Inferior parietal cortex (tissue), 1 donor: ENCODE measurements at regions not wholly inside any gene's neighbourhood (a gene's known extent, or its start where the extent isn't known, plus 50 kb on each side); places are given as distances from the start of the nearest gene placed in this dataset.
"Not testable (repeated sequence)": the region's sequence is repeated elsewhere in the genome, so short reads cannot be mapped to it uniquely, and the experiment has no call there.

Experiments
- DNase-seq: peaks from one replicate; pipeline ENCODE4 v3.0.0-alpha.2; 2016; ENCODE audit errors: extremely low spot score

- no peak for DNase-seq
Measured at GRCh38 chr6:165008971-165009370, 300.4 kb downstream of the C6orf118 start.

GRCh38 chr6:165002866-165003265, 306.5 kb downstream of the C6orf118 start:
- DNase-seq: no peak

GRCh38 chr6:165002358-165002757, 307.0 kb downstream of the C6orf118 start:
- DNase-seq: no peak

DNA sequence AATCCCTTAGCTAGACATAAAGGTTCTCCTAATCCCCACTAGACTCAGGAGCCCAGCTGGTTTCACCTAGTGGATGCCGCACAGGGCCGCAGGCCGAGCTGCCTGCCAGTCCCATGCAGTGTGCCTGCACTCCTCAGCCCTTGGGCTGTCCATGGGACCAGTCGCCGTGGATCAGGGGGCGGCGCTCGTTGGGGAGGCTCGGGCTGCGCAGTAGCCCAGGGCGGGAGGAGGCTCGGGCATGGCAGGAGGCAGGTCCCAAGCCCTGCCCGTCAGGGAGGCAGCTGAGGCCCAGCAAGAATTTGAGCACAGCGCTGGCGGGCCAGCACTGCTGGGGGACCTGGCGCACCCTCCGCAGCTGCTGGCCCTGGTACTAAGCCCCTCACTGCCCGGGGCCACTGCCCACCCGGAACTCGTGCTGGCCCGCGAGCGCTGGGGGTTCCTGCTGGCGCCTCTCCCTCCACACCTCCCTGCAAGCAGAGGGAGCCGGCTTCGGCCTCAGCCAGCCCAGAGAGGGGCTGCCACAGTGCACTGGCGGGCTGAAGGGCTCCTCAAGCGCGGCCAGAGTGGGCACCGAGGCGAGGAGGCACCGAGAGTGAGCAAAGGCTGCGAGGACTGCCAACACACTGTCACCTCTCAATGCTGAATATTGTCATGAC, 307.8 kb downstream of the C6orf118 start:
- DNase-seq: no peak

GRCh38 chr6:164998297-164998696, 311.1 kb downstream of the C6orf118 start:
- no peak for DNase-seq

GRCh38 chr6:164996838-164997237, 312.6 kb downstream of the C6orf118 start:
- DNase-seq: no peak

DNA sequence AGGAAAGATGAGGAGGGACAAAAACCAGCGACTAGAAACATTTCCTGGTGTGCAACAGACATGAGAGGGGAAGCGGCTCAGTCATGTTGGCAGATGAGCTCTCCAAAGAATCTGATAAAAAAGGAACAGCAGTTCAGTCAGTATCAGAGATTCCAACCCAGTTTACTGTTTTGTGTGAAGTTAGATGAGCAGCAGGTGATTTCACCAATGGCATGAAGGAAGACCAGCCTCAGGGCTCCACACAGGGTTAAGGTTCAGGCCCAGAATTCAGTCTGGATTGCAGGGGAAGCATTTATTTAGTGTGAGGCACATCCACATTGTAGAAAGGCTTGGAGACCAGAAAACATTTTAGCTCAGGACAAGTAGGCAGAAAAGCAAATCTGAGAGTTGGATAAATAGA, 317.8 kb downstream of the C6orf118 start:
- no peak for DNase-seq

GRCh38 chr6:164990901-164991300, 318.5 kb downstream of the C6orf118 start:
- no peak for DNase-seq

GRCh38 chr6:164982389-164982788, 327.0 kb downstream of the C6orf118 start:
- no peak for DNase-seq

- no peak for DNase-seq
Measured at GRCh38 chr6:164967102-164967501, 342.3 kb downstream of the C6orf118 start.

DNA sequence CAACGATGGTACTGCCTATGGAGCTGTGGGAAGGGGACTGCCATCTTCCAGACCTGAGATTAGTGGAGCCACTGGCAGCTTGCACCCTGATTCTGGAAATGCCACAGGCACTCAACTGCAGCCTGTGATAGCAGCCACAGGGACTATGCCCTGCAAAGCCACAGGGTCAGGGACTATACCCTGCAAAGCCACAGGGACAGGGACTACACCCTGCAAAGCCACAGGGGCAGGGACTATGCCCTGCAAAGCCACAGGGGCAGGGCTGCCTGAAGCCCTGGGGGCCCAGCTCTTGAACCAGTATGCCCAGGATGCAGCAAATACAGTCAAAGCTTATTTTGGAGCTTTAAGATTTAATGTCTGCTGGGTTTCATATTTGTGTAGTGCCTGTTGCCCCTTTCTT, 346.6 kb downstream of the C6orf118 start:
- no peak for DNase-seq

DNA sequence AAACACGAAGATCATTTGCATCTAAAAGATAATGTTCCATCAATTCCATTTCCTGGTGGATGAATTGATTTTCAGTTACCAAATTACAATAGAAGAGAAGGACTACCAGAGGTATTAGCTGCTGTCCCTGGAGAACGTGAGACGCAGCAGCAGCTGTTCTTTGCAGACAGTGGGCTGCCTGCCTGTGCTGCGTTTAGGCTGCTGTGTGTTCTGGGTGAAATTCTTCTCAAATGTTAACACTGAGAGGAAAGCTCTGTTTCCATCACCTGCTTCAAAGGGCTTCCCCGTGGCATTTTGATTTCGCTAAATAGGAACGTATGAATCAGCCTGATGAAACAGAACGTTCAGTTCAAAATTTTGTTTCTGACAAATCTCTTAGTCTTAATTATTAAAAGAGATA, 362.2 kb downstream of the C6orf118 start:
- no peak for DNase-seq

DNA sequence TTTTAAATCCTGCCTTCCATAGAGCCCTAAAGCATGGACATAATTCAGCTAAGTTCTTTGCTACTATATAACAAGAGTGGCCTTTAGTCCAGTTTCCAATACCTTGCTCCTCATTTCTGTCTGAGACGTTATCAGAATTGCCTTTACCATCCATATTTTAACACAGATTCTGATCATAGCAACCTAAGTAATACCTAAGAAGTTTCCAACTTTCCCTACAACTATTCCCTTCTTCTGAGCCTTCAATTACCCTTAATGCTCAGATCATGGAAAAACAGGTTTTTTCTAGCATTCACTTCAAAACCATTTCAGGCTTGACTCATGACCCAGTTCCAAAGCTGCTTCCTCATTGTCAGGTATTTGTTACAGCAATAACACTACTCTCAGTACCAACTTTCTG, 367.1 kb downstream of the C6orf118 start:
- no peak for DNase-seq

DNA sequence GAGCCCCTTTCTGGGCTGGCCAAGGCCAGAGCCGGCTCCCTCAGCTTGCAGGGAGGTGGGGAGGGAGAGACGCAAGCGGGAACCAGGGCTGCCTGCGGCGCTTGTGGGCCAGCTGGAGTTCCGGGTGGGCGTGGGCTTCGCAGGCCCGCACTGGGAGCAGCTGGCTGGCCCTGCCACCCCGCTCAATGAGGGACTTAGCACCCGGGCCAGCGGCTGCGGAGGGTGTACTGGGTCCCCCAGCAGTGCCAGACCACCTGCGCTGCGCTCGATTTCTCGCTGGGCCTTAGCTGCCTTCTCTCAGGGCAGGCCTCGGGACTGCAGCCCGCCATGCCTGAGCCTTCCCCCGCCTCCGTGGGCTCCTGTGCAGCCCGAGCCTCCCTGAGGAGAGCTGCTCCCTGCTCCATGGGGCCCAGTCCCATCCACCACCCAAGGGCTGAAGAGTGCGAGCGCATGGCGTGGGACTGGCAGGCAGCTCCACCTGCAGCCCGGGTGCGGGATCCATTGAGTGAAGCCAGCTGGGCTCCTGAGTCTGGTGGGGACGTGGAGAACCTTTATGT, 376.1 kb downstream of the C6orf118 start:
- not testable (repeated sequence) for DNase-seq

DNA sequence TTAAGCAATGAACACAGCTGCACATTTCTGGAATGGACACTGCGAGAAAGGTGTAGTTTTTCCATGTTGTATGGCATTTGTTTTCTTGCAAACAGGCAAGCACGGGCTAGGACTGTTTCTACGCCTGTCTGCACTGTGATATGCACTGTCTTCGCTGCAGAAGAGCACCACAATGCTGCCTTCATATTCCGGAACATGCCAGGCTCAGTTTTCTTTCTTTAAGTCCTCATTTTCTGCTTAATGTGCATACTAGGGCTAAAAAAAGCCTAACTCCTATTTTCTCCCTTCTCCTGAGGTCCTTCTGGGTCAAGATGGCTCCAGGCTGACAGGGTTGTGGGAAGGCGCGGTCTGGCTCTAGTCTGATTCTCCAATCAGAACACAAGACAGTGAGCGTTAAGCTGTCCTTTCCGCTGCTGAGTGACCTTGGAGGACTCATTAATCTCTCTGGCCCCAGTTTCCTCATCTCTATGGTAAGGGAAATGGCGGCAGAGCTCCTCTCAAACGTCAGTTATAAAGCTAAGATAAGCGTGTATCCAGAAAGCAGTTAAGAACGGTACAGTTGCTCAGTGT, 379.9 kb downstream of the C6orf118 start:
- no peak for DNase-seq

- no peak for DNase-seq
Measured at GRCh38 chr6:164928728-164929407, 380.5 kb downstream of the C6orf118 start.

- peak; percentile 58 for DNase-seq
Measured at GRCh38 chr6:164928057-164928727, 381.2 kb downstream of the C6orf118 start.

GRCh38 chr6:164927288-164928056, 381.9 kb downstream of the C6orf118 start:
- DNase-seq: peak; percentile 86

- peak; percentile 60 for DNase-seq
Measured at GRCh38 chr6:164926686-164927085, 382.7 kb downstream of the C6orf118 start.

GRCh38 chr6:164925681-164926530, 383.5 kb downstream of the C6orf118 start:
- DNase-seq: no peak

DNA sequence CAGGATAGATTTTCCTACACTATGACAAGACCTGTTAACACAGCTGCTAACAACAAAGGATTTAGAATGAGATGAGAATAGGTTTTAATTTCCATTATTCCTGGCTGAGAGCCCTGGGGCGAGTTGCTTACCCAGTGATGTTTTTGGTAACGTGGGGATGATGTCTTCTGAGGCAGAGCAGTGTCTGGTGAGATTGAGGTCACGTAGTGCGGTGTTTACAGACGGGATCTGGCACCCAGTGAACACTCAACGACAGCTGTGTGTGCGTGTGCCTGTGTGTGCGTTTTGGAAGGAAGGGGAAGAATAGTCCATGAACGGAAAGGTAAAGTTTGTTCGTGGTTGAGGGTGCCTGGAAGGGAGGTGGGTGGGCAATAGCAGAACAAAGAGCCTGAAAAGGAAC, 384.7 kb downstream of the C6orf118 start:
- DNase-seq: no peak
